Natural killer cell (primary cell): ENCODE measurements at regions not wholly inside any gene's neighbourhood (a gene's known extent, or its start where the extent isn't known, plus 50 kb on each side); places are given as distances from the start of the nearest gene placed in this dataset.

Source experiments
- ATAC-seq, 3 donors: fragments of 150-1000 bp in 2 of 3; fragments of 200-7000 bp in 1 of 3; cut with Tn5 transposase; 1 replicate in 1 of 3; 2 replicates in 2 of 3; pipeline ENCODE4 v1.10.0; 2021; ENCODE audit warnings: mild to moderate bottlenecking in 2 of 3, moderate library complexity in 2 of 3
- DNase-seq, 2 donors: peaks; one replicate each; pipeline versions ENCODE4 v3.0.0 to v3.0.0-alpha.2; 2013 to 2021; ENCODE audit warnings: mixed read lengths in 1 of 2
- H3K27ac ChIP-seq: one replicate; pipeline ENCODE4 v1.5.1; 2013; ENCODE audit warnings: mild to moderate bottlenecking, low read length
- H3K27me3 ChIP-seq: one replicate; pipeline ENCODE4 v1.6.1; 2013; ENCODE audit warnings: low read length; ENCODE audit not compliant: control insufficient read depth, insufficient read depth
- H3K36me3 ChIP-seq: one replicate; pipeline ENCODE4 v1.6.1; 2013; ENCODE audit warnings: low read length; ENCODE audit not compliant: control insufficient read depth, insufficient read depth
- H3K4me1 ChIP-seq: one replicate; pipeline ENCODE4 v1.6.1; 2013; ENCODE audit warnings: low read length; ENCODE audit not compliant: control insufficient read depth, insufficient read depth
- H3K4me3 ChIP-seq: one replicate; pipeline ENCODE4 v1.5.1; 2013; ENCODE audit warnings: low read length
- H3K9me3 ChIP-seq: one replicate; pipeline ENCODE4 v1.6.1; 2013; ENCODE audit warnings: low read length; ENCODE audit not compliant: control insufficient read depth, insufficient read depth
- H3K27ac Mint-ChIP-seq, 2 donors: one replicate each; pipeline ENCODE4 v1.8.0; 2022; ENCODE audit warnings: mild to moderate bottlenecking in 2 of 2, mixed read lengths in 2 of 2, moderate library complexity in 1 of 2
- H3K27me3 Mint-ChIP-seq, 2 donors: one replicate each; pipeline ENCODE4 v1.8.0; 2022; ENCODE audit warnings: low read depth in 2 of 2, mixed read lengths in 2 of 2
- H3K36me3 Mint-ChIP-seq: one replicate; pipeline ENCODE4 v1.8.0; 2022; ENCODE audit warnings: mixed read lengths
- H3K4me1 Mint-ChIP-seq, 2 donors: one replicate each; pipeline ENCODE4 v1.8.0; 2022; ENCODE audit warnings: mixed read lengths in 2 of 2
- H3K4me3 Mint-ChIP-seq: one replicate; pipeline ENCODE4 v1.8.0; 2022; ENCODE audit warnings: mild to moderate bottlenecking, moderate library complexity, mixed read lengths
- H3K9me3 Mint-ChIP-seq, 2 donors: one replicate each; pipeline ENCODE4 v1.8.0; 2022; ENCODE audit warnings: mixed read lengths in 2 of 2
- CTCF ChIP-seq: fragments of 200-600 bp; IDR thresholded peaks from one replicate; pipeline ENCODE4 v1.8.0; 2022; ENCODE audit warnings: antibody characterized with exemption
- WGBS: methylation state at CpG from one replicate; pipeline ENCODE4 v1.1.7; 2013; ENCODE audit warnings: missing lambda C conversion rate; ENCODE audit not compliant: insufficient coverage; 5-methylcytosine and 5-hydroxymethylcytosine counted together
- intact Hi-C: fragments of 100-400 bp; cut with micrococcal nuclease; formaldehyde crosslinking; loops from one replicate; pipeline ENCODE4 v1.14.2; 2022

- no peak for TF ChIP-seq CTCF
- Histone ChIP-seq H3K27ac (no peak overlapping the region), H3K36me3 (no peaks in the 10 kb centered on the region), H3K9me3 (no peaks in the 10 kb centered on the region), H3K4me1 (peaks cover 7% of the 10 kb centered on the region), H3K27me3 (no peaks in the 10 kb centered on the region), H3K4me3 (no peak overlapping the region)
- Mint-ChIP-seq H3K27me3 (peaks cover 5 to 7% of the 10 kb centered on the region in 2 donors), H3K36me3 (no peaks in the 10 kb centered on the region), H3K9me3 (no peaks in the 10 kb centered on the region), H3K27ac (no peak overlapping the region), H3K4me3 (no peak overlapping the region), H3K4me1 (peaks cover 0 to 7% of the 10 kb centered on the region in 2 donors)
- DNase-seq (no peak), ATAC-seq (no peak)
- intact Hi-C loops: no loop called here
- 87% methylated on average over 18 of the region's 18 CpGs for WGBS
Observed at GRCh38 chr12:132419631-132420246, 70.2 kb upstream of the FBRSL1 start.

- 94% methylated on average over 3 of the region's 3 CpGs for WGBS
- H3K27me3 Mint-ChIP-seq: peaks cover 5 to 7% of the 10 kb centered on the region in 2 donors
- Histone ChIP-seq H3K9me3 (no peaks in the 10 kb centered on the region), H3K27ac (no peak overlapping the region), H3K4me3 (no peak overlapping the region), H3K27me3 (no peaks in the 10 kb centered on the region), H3K4me1 (peaks cover 11% of the 10 kb centered on the region), H3K36me3 (no peaks in the 10 kb centered on the region)
- no peak overlapping the region for H3K27ac Mint-ChIP-seq
- DNase-seq: no peak
- no peak for TF ChIP-seq CTCF
- no peaks in the 10 kb centered on the region for H3K9me3 Mint-ChIP-seq
- H3K4me1 Mint-ChIP-seq: peaks cover 0 to 9% of the 10 kb centered on the region in 2 donors
- intact Hi-C loops: no loop called here
- H3K4me3 Mint-ChIP-seq: no peak overlapping the region
- no peaks in the 10 kb centered on the region for H3K36me3 Mint-ChIP-seq
- no peak for ATAC-seq
Observed at GRCh38 chr12:132418393-132418925, 71.5 kb upstream of the FBRSL1 start.

- TF ChIP-seq CTCF: no peak
- DNase-seq (no peak), ATAC-seq (no peak)
- Histone ChIP-seq H3K27ac (no peak overlapping the region), H3K27me3 (no peaks in the 10 kb centered on the region), H3K9me3 (no peaks in the 10 kb centered on the region), H3K4me3 (no peak overlapping the region), H3K4me1 (peaks cover 11% of the 10 kb centered on the region), H3K36me3 (no peaks in the 10 kb centered on the region)
- 90% methylated on average over 15 of the region's 15 CpGs for WGBS
- no peaks in the 10 kb centered on the region for H3K36me3 Mint-ChIP-seq
- peaks cover 5 to 7% of the 10 kb centered on the region in 2 donors for H3K27me3 Mint-ChIP-seq
- no peak overlapping the region for H3K27ac Mint-ChIP-seq
- H3K4me3 Mint-ChIP-seq: no peak overlapping the region
- peaks cover 0 to 9% of the 10 kb centered on the region in 2 donors for H3K4me1 Mint-ChIP-seq
- H3K9me3 Mint-ChIP-seq: no peaks in the 10 kb centered on the region
- intact Hi-C loops: no loop called here
Observed at GRCh38 chr12:132417741-132418140, 72.2 kb upstream of the FBRSL1 start.

- H3K9me3 ChIP-seq: no peaks in the 10 kb centered on the region
- Mint-ChIP-seq H3K27ac (no peak overlapping the region), H3K36me3 (no peaks in the 10 kb centered on the region), H3K4me3 (no peak overlapping the region), H3K27me3 (peaks cover 5% of the 10 kb centered on the region in 2 donors), H3K9me3 (no peaks in the 10 kb centered on the region), H3K4me1 (peaks cover 0 to 8% of the 10 kb centered on the region in 2 donors)
- 90% methylated on average over 14 of the region's 14 CpGs for WGBS
- H3K4me3 ChIP-seq: no peak overlapping the region
- DNase-seq (no peak), ATAC-seq (no peak)
- no peaks in the 10 kb centered on the region for H3K27me3 ChIP-seq
- H3K27ac ChIP-seq: no peak overlapping the region
- intact Hi-C loops: no loop called here
- H3K4me1 ChIP-seq: peaks cover 11% of the 10 kb centered on the region
- TF ChIP-seq CTCF: no peak
- H3K36me3 ChIP-seq: no peaks in the 10 kb centered on the region
Observed at GRCh38 chr12:132416827-132417226, 73.1 kb upstream of the FBRSL1 start.
